GM18511 (cell line): ENCODE measurements at regions not wholly inside any gene's neighbourhood (a gene's known extent, or its start where the extent isn't known, plus 50 kb on each side); places are given as distances from the start of the nearest gene placed in this dataset.
"Not testable (repeated sequence)": the region's sequence is repeated elsewhere in the genome, so short reads cannot be mapped to it uniquely, and the experiment has no call there.

Experiments
- ATAC-seq: cut with Tn5 transposase; IDR thresholded peaks from one replicate; pipeline ENCODE4 v1.9.1; 2021; ENCODE audit warnings: mild to moderate bottlenecking, moderate library complexity; ENCODE audit not compliant: unreplicated experiment

GRCh38 chr7:145481985-145482384 is 634.6 kb upstream of the CNTNAP2 start:
- ATAC-seq = no peak

- no peak for ATAC-seq
Observed at GRCh38 chr7:145478541-145478940, 638.1 kb upstream of the CNTNAP2 start.

- no peak for ATAC-seq
Observed at GRCh38 chr7:145474009-145474686, 638.3 kb upstream of the TPK1 start.

- no peak for ATAC-seq
Observed at GRCh38 chr7:145471883-145472282, 636.0 kb upstream of the TPK1 start.

GRCh38 chr7:145464287-145464686 is 628.4 kb upstream of the TPK1 start:
- no peak for ATAC-seq

- no peak for ATAC-seq
Observed at GRCh38 chr7:145462463-145462862, 626.6 kb upstream of the TPK1 start.

- ATAC-seq = no peak
Observed at GRCh38 chr7:145434811-145435210, 599.0 kb upstream of the TPK1 start.

GRCh38 chr7:145431834-145432233 is 596.0 kb upstream of the TPK1 start:
- ATAC-seq = peak; percentile 81

GRCh38 chr7:145418481-145418880 is 582.6 kb upstream of the TPK1 start:
- not testable (repeated sequence) for ATAC-seq

GRCh38 chr7:145411066-145411465 is 575.2 kb upstream of the TPK1 start:
- no peak for ATAC-seq

GRCh38 chr7:145398758-145399157 is 562.9 kb upstream of the TPK1 start:
- ATAC-seq = no peak

- no peak for ATAC-seq
Observed at GRCh38 chr7:145394126-145394525, 558.3 kb upstream of the TPK1 start.

GRCh38 chr7:145382762-145383161 is 546.9 kb upstream of the TPK1 start:
- no peak for ATAC-seq

GRCh38 chr7:145378197-145378596 is 542.3 kb upstream of the TPK1 start:
- ATAC-seq = peak; percentile 63

- no peak for ATAC-seq
Observed at GRCh38 chr7:145360511-145361100, 524.8 kb upstream of the TPK1 start.

GRCh38 chr7:145350334-145350733 is 514.5 kb upstream of the TPK1 start:
- no peak for ATAC-seq

GRCh38 chr7:145349452-145349851 is 513.6 kb upstream of the TPK1 start:
- ATAC-seq = not testable (repeated sequence)

GRCh38 chr7:145347271-145347670 is 511.4 kb upstream of the TPK1 start:
- no peak for ATAC-seq

- ATAC-seq = no peak
Observed at GRCh38 chr7:145339319-145339718, 503.5 kb upstream of the TPK1 start.

- ATAC-seq = no peak
Observed at GRCh38 chr7:145331522-145331921, 495.7 kb upstream of the TPK1 start.

- no peak for ATAC-seq
Observed at GRCh38 chr7:145331076-145331475, 495.2 kb upstream of the TPK1 start.

GRCh38 chr7:145327646-145328045 is 491.8 kb upstream of the TPK1 start:
- no peak for ATAC-seq

- ATAC-seq = no peak
Observed at GRCh38 chr7:145324081-145324480, 488.2 kb upstream of the TPK1 start.
